AML-193 (cell line): ENCODE measurements at regions not wholly inside any gene's neighbourhood (a gene's known extent, or its start where the extent isn't known, plus 50 kb on each side); places are given as distances from the start of the nearest gene placed in this dataset.

Experiments used
- DNase-seq, 2 experiments: peaks; one replicate each; lab custom pipeline; 2025; lab: John Stamatoyannopoulos, UW

DNA sequence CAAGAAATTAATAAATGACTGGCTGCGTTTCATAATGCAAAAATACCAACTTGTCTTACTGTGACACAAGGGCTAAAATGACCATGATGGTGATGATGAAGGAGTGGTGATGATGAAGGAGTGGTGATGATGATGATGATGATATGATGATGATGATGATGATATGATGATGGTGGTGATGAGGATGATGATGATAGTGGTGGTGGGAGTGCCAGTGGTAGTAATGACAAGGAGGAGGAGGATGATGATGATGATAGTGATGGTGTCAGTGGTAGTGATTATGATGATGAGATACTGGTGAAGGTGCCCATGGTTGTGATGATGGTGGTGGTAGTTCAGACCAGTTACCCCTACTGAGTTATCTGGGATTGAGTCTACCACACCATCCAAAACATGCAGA, 265.9 kb downstream of the FGFR2 start:
- DNase-seq = no peak

DNA sequence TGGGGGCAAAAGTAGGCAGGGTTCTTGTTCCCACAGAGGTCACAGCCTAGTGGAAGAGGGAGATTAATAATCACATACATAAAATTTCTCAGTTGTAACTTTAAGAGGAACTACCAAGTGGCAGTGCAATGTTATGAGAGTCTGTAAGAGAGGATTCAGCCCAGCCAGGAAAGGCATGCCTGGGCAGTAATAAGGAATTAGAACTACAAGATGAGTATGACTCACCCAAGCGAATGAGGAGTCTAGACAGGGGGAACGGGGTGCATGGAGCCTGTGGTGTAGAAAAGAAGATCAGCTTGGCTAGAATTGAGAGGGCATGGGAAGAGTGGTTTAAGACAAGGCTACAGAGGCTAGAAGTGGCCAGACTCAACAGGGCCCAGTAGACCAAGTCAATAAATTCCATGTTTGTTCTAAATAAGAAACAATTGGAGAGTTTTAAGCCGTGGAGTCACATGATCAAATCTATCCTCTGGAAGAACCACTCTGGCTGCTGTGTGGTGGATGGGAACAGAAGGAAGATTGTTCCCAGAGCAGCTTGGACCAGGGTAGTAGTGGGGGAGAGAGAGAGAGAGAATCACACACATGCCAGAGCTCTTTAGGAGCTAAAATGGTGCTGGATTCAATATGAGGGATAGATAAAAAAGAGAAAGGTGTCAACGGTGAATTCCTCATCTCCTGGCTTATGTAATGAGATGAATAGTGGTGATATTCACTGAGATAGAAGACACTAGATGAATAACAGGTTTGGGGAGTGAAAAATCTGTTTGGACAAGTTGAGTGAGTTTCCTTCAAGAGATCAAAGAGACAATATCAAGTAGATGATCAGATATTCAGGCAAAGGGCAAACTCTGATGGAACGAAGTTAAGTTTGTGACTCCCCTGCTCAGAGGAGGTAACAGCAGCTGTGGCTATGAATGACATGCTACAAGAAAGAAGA, 265.1 kb downstream of the FGFR2 start:
- no peak for DNase-seq

DNA sequence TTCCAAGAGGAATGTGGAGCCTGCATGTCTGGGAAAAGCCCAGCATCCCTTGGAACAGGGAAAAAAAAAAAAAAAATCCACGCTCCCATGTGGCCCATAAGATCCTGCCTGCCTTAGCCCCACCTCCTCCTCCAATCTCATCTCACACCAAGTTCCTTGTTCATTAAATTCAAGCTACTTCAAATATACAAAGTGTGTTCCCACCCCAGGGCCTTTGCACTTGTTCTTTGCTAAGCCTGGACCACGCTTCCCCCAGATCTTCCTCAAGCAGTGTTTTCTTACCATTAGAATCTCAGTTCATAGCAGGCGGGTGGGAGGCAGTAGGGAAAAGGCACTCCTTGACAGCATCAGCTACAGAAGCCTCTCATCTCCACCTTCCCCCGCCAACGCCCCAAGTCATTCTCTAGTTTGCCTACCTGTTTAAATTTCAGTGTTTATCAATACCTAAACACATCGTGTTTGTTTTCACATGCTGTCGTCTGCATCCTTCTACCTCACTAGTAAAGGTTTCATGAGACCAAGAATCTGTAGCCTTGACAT, 262.8 kb downstream of the FGFR2 start:
- DNase-seq = no peak

DNA sequence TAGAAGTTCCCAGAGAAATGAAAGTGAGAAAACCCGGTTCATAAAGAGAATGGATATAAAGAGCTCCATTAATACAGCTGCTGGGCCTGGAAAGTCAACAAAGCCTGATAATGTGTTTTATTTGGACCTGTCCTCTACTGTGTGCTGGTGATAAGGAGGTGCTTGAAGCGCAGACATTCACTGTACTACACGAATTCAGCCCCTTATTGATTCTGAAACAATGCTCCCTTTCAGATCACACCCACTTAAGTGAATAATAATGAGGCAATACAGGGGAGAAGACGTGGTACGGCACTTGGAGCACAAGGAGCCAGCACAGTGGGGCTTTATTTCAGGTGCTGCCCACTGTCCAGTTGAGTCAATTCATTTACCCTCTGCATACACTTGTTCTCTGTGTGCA, 260.8 kb downstream of the FGFR2 start:
- no peak for DNase-seq

DNA sequence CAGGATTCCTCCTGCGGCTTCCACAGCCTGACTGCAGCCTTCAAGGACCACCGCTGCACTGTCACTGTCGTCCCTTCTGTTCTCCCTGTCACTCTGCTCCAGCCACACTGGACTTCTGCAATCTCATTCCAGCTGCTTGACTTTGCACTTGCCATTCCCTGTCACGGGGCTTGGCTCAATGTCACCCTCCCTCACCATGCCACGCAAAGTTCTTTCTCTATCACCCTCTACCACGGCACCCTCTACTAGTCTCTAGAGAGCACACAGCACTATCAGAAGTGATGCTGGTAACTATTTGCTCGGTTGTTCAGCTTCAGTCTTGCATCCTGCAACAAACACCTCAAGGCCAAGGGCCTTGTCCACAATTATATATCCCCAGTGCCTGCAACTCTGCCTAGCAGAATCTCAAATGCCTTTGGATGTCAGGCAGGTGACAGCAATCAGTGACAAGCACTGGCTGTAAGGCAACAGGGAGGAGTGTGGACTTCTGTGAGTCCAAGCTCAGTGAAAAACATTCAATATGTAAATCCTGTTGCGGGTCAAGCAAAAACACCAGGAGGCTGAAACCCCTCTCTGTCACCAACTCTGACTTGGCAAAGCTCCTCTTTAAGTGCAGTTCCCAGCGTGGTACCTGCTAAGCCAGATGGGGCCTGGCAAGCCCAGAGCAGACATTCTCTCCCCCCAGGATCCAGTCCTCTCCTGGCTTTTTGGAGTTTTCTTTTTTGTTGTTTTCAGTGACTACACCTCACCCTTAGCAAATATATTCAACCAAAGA, 259.9 kb downstream of the FGFR2 start:
- DNase-seq = no peak

DNA sequence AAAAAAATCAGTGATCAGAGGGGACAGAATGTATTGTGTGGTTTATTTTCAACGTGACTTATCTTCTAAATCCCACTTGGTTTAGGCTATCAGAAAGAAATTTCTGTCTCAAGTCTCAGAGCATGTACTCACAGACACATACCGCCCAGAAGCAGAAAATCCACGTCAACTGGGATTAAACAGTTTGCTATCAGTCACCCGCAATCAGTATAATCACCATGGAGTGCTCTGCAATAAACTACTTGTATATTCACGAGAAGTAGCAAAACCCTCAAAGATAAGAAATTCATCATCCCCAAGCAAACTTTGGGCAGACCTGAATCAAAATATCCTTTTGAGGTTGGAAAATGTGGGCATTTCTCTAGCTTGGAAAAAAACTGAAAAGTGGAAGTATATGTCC, 259.1 kb downstream of the FGFR2 start:
- DNase-seq = no peak

DNA sequence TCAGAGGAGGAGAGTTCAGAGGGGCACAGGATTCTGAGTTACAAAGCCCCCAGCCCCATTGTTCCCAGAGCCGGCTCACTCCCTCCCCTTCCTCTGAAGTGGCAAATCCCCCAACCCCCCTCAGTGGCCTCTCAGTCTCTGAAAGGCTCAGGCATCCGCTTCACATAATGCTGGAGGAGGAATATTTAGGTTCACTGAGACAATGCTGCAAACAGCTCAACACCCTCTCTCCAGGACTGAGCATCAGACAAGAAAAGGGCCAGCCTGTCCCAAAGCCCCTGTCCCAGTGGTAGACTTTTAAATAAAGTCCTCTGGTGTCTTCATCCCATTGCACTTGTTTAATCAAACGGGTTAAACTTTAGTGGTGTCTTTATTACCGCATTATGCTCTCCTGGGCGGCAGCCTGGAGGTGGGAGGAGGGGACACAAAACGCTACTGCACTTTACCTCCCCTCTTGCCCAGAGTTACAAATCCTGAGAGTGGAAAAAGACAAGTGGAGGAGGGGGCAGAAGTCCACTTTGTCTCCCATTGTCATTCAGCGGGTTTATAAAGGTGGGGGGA, 257.9 kb downstream of the FGFR2 start:
- no peak for DNase-seq

DNA sequence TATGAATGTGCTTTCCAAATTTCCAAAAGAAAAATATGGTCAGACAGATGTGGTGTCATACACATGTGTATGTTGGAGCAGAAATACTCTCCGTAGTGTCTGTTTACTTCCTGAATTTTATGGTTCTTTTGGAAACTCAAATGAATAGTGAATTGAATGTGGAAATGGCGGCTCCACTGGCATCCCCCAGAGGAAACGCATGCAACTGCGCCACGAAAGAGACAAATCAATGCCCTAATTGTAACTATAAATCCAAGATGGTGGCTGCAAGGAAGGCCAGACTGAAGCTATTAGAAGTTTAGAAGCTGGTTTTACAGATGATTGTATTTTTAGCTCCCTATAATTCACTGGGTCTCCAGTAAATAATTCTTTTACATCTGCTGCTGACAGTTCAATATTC, 246.7 kb downstream of the FGFR2 start:
- DNase-seq = no peak

DNA sequence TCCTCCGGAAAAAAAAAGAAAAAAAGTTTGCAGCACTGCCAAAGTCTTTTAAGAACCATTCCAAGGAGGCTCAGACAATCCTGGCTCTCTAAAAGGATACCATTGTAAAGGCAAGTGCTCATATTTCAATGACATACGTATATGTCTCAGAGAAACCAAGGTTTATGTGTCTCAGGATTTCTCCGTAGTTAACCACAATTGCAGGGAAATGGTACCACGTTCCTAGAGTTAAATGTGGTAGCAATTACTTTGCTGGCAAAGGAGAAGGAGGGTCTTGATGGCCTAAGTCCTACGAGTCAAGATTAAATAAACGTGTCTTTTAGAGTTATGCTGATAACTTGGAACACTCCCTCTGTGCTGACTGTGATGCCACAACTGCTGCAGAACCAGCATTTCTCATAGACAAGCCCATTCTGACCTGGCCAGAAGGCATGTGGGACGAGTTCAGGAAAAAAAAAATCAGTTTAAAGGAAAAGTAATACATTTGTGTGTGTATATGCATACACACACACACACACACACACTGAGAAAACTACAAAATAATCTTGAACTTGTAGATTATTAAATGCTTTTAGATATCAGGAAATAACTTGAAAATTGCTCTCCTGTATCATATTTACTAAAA, 245.9 kb downstream of the FGFR2 start:
- no peak for DNase-seq

DNA sequence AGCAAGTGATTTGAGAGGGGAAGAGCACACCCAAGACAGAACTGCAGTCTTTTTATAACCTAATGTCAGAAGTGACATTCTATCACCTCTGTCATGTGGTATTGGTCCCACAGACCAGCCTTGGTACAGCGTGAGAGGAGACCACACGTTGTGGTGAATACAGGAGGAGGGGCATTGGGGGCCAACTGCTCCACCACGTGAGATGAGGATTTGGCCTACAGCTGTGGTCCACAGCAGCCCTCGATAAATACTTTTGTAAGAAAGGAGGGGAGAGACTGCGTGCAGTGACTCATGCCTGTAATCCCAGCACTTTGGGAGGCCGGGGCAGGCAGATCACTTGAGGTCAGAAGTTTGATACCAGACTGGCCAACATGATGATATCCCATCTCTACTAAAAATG, 243.1 kb downstream of the FGFR2 start:
- no peak for DNase-seq

DNA sequence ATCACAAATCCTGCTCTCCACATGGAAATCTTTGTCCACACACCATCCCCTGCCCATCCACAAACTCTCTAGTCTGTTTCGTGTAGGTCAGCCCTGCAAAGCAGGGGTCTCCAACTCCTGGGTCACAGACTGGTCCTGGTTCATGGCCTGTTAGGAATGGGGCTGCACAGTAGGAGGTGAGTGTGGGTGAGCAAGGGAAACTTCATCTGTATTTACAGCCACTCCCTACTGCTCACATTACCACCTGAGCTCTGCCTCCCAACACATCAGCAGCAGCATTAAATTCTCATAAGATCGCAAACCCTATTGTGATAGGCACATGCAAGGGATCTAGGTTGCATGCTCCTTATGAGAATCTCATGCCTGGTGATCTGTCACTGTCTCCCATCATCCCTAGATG, 242.1 kb downstream of the FGFR2 start:
- DNase-seq = no peak

DNA sequence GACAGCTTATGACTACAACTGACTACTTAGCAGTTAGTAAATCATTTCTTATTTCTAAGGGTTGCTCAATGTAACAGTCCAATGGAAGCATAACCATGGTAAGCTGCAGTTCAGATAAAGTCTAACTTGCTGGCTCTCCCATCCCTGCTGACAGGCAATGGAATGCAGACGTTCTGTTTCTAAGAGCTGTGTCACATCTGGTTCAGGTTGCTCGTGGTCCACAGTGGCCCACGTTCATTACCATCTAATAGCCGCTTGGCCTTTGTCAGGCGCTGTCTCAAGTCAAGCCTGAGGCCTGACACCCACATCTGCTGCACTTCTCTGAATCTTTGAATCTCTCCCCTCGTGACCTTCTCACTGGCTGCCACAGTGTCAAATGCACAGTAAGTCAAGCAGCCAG, 240.8 kb downstream of the FGFR2 start:
- no peak for DNase-seq

DNA sequence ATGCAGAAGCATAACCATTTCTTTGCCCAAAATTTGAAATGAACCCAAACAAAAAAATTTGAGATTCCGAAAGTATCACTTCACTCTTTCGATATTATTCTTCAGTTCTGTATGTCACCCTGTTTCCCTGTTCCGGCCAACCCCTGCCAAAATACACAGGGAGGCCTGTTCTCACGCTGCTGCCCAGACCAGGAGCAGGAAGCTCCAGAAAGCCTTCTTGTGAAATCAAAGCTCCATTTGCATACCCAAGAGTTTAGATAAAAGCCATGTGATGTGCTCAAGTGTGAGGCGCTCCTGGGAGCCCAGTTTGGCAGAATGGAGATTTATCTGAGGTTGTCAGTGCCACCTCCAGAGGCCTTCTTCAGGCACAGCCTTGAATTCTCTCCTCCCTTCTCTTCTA, 236.2 kb downstream of the FGFR2 start:
- DNase-seq = no peak

DNA sequence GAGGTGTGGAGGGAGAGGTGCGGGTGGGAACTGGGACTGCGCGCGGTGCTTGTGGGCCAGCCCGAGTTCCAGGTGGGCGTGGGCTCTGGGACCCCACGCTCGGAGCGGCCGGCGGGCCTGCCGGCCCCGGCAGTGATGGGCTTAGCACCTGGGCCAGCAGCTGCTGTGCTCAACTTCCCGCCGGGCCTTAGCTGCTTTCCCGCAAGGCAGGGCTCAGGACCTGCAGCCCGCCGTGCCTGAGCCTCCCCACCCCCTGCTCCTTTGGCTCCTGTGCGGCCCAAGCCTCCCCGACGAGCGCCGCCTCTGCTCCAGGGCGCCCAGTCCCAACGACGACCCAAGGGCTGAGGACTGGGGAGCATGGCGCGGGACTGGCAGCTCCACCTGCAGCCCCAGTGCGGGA, 232.7 kb downstream of the FGFR2 start:
- no peak for DNase-seq

DNA sequence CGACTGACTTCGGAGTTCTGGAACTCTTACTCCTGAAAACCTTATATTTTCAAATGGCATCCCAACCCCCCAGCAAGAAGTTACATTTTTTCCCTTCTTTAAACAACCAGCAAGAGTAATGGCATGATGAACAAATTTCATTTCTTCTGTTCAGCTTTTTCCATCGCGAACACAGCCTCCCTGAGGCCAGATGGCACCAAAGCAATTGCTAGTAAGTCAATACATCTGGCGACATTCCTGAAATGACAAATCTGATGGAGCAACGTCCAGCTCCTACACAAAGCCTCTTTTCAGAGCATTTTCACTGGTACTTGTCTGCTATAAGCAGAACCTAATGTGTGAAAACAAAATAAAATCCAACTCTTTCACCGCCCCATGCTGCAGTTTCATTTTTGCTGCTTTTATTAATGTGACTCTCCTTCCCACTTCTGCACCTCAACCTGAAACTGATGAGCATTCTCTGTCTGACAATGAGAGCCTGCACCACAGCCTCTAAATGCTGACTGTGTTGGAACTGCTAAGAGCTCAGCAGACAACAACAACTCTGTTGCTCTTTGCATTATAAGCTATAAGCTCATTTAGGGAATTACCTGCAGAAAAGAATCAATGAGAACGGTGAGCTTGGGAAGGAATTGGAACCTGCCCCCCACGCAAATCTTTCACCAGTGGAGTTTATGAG, 229.8 kb downstream of the FGFR2 start:
- no peak for DNase-seq

DNA sequence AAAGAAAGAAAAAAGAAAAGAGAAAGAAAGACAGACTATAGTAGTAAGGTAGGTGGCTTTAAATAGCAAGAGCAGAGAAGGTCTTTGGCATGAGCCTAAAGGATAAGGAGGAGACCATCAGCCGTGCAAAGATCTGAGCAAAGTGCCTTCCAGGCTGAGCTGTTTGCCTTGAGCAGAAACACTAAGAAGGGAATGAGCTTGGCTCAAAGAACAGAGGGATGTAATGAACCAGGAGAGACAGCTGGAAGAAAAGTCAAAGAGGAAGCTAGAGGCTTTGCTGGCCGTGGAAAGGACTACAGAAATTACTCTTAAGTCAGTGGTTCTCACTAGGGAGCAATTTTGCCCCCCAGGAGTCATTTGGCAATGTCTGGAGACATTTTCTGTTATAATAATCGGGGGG, 228.6 kb downstream of the FGFR2 start:
- DNase-seq = no peak

DNA sequence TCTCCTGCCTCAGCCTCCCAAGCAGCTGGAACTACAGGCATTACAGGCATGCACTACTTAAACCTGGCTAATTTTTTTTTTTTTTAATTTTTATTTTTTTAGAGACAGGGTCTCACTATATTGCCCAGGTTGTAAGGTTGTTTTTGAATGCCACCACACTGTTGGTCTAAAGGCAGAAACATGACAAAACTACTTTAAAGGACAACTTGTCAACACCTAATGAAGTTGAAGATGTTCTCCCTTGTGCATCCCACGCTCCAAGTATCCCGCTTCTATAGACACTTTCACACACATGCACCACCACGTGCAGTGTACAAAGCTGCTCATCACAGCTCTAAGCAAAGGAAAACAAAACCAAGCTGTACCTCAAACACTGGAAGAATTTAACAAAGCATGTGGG, 226.4 kb downstream of the FGFR2 start:
- no peak for DNase-seq

DNA sequence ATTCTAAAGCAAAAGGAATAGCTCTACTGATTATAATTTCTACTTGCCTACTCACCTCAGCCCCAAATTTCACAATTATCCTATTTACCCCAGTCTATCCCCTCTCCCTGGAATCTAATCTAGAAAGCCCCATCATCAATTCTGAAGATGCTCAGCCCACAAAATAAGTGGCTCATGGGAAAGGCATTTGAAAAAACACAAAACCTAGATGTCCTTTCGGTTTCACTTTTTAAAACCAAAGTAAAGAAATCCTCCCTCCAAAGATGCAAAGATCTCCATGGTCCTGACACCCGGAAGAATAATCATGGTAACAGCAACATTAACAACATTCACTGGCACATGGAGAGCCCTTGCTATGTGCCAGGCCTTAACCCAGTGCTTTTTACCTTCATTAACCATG, 224.8 kb downstream of the FGFR2 start:
- no peak for DNase-seq

DNA sequence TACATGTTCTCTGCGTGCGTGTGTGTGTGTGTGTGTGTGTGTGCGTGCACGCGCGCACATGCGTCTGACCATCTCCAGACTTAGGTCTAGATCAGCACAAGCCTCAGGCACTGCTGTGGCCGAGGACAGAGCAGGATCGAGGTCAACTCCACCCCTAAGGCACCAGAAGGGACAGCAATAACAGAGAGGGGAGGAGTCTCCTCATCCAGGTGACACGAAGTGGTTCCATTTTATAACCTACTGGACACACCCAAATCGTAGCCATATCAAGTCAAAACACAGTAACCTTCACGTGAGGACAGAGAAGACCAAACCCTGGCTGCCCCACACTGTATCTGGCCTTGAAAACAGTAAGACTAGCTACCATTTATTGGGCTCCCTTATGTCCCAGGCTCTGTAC, 224.1 kb downstream of the FGFR2 start:
- no peak for DNase-seq

DNA sequence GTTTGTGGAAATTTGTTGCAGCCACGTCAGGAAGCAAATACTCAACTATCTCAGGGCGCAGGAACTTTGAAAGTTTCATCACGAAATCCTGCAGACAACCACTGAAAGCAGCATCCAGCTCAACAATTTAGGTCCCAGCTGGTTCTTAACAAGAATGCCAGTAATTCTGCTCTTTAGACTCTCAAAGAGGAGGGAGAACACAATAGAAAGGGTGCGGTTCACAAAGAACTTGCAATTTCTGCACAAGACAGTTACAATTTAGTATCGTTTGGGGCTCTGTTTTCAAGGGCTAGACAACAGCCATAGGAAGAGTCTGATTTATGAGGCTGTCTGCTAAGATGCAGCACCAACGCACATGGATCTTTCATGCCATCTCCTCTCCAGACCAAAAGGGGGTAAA, 223.1 kb downstream of the FGFR2 start:
- DNase-seq = no peak

DNA sequence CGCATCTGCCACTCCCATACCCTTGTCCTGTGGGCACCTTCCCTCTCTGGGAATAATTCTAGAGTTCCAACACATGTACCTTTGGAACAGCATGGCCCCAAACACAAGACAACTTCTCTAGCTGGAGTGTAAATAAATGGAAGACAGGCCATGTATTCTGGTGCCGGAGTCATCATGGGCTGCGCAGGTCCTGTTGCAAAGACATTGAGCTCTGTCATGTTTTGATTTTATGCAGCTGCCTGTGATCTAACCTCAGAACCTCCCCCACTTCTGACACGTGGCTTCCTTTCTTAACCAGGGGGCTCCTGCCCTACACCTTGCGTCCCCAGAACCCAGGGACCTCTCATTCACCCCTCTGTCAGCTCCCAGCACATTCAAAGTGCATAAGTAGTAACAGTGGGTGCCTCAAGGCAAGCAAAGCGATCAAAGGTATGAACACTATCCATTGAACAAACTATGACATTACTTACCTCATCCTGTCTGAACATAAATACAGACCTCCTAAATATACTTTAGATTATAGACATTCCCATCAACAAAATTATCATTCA, 219.9 kb downstream of the FGFR2 start:
- no peak for DNase-seq
